ENCODE measurements at regions not wholly inside any gene's neighbourhood (a gene's known extent, or its start where the extent isn't known, plus 50 kb on each side); places are given as distances from the start of the nearest gene placed in this dataset.

GRCh38 chr5:54774281-54775170 lies 210.9 kb downstream of the ESM1 start:
- POLR2A ChIA-PET: interaction anchor here (0.7 kb wide), 1 partner anchor 10 kb away, joined by 3 read pairs; no protein-coding TSS in a partner anchor

GRCh38 chr5:54772684-54773083 lies 212.7 kb downstream of the ESM1 start:
- ChIA-PET CTCF (no interaction called here), POLR2A (no interaction called here)
- TF ChIP-seq CTCF (IDR thresholded peaks at IDR 0.05; ENCODE audit: control extremely low read depth, extremely low read depth, low read depth, missing control alignments): no peak
- DNase-seq (ENCODE audit: extremely low spot score): no peak

More at GRCh38 chr5:54774281-54775170, 210.9 kb downstream of the ESM1 start:
- TF ChIP-seq CTCF (IDR thresholded peaks at IDR 0.05; ENCODE audit: control extremely low read depth, extremely low read depth, low read depth, missing control alignments): no peak
- CTCF ChIA-PET: interaction anchor here (1.0 to 1.4 kb wide), 7 partner anchors 9 to 70 kb away, joined by 3 to 5 read pairs (median 3); no protein-coding TSS in a partner anchor
- DNase-seq (ENCODE audit: extremely low spot score): no peak

- no peak for TF ChIP-seq CTCF (IDR thresholded peaks at IDR 0.05; ENCODE audit: control extremely low read depth, extremely low read depth, low read depth, missing control alignments)
- CTCF ChIA-PET: interaction anchor here (1.1 kb wide), 1 partner anchor 12 kb away, joined by 5 read pairs; no protein-coding TSS in a partner anchor
- POLR2A ChIA-PET: no interaction called here
- no peak for DNase-seq (ENCODE audit: extremely low spot score)
These were observed 213.2 kb downstream of the ESM1 start for GRCh38 chr5:54772231-54772630.

- TF ChIP-seq CTCF (IDR thresholded peaks at IDR 0.05; ENCODE audit: control extremely low read depth, extremely low read depth, low read depth, missing control alignments): no peak
- POLR2A ChIA-PET: no interaction called here
- CTCF ChIA-PET: interaction anchor here (1.3 to 3.4 kb wide), 3 partner anchors 13 to 44 kb away, joined by 3 to 14 read pairs (median 3); no protein-coding TSS in a partner anchor
- DNase-seq (ENCODE audit: extremely low spot score): no peak
These were observed 215.6 kb downstream of the ESM1 start for GRCh38 chr5:54769746-54770145.

GRCh38 chr5:54769072-54769471 lies 216.3 kb downstream of the ESM1 start:
- CTCF ChIA-PET: interaction anchor here (1.2 to 3.4 kb wide), 5 partner anchors 12 to 76 kb away, joined by 3 to 14 read pairs (median 3); no protein-coding TSS in a partner anchor
- no peak for TF ChIP-seq CTCF (IDR thresholded peaks at IDR 0.05; ENCODE audit: control extremely low read depth, extremely low read depth, low read depth, missing control alignments)
- POLR2A ChIA-PET: no interaction called here
- DNase-seq (ENCODE audit: extremely low spot score): no peak

- DNase-seq (ENCODE audit: extremely low spot score): no peak
- ChIA-PET POLR2A (no interaction called here), CTCF (interaction anchor here (1.1 to 3.4 kb wide), 5 partner anchors 10 to 129 kb away, joined by 3 to 14 read pairs (median 3); no protein-coding TSS in a partner anchor)
- no peak for TF ChIP-seq CTCF (IDR thresholded peaks at IDR 0.05; ENCODE audit: control extremely low read depth, extremely low read depth, low read depth, missing control alignments)
These were observed 218.6 kb downstream of the ESM1 start for GRCh38 chr5:54766748-54767147.

Measured in GM10248 (cell line).